ENCODE measurements at regions not wholly inside any gene's neighbourhood (a gene's known extent, or its start where the extent isn't known, plus 50 kb on each side); places are given as distances from the start of the nearest gene placed in this dataset.

DNA sequence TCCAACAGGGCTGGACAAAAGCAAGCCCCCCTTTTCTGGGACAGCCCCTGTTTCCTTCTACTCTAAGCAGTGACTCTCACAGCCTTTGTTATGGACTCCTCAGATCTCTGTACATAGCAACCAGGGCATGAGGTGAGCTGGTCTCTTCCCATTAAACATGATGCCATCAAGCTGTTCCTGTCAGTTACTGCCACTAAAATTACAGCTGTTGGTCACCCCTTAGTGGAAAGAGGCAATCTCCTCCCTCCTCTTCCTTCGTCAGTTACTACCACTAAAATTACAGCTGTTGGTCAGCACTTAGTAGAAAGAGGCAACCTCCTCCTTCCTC is 95.2 kb upstream of the SMIM36 start:
- no peak for TF ChIP-seq EZH2 (IDR thresholded peaks at IDR 0.05)
- TF ChIP-seq POLR2AphosphoS5 (IDR thresholded peaks at IDR 0.05; ENCODE audit: borderline replicate concordance, low read depth, low read length) = no peak
- no peak for TF ChIP-seq FOXP2 (optimal IDR thresholded peaks at IDR 0.05; ENCODE audit: control extremely low read depth, extremely low read length, insufficient read depth)
